Fibroblast of peridontal ligament (primary cell): ENCODE measurements at regions not wholly inside any gene's neighbourhood (a gene's known extent, or its start where the extent isn't known, plus 50 kb on each side); places are given as distances from the start of the nearest gene placed in this dataset.
"Not testable (repeated sequence)": the region's sequence is repeated elsewhere in the genome, so short reads cannot be mapped to it uniquely, and the experiment has no call there.

Experiments
- DNase-seq: peaks from one replicate; pipeline ENCODE4 v3.0.0-alpha.2; 2010; ENCODE audit errors: extremely low read depth

DNA sequence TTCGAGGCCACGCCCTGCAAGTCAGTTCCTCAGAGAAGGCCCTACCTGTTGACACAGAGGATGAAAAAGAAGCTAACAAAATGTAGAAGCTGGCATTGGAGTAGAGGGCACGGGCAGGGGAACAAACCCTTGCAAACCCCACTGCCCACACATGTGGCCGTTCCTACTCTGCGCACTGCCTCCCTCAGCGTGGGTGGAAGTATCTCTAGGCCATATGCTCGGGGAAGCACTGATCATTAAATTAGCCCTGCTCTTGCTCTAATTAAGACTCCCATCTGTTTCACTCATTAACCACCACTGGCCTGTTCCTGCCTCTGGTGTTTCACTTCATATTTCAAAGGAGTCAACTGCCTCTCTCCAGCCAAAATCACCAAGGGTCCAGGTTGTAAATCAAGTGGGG lies 201.2 kb upstream of the SFSWAP start:
- DNase-seq = no peak

DNA sequence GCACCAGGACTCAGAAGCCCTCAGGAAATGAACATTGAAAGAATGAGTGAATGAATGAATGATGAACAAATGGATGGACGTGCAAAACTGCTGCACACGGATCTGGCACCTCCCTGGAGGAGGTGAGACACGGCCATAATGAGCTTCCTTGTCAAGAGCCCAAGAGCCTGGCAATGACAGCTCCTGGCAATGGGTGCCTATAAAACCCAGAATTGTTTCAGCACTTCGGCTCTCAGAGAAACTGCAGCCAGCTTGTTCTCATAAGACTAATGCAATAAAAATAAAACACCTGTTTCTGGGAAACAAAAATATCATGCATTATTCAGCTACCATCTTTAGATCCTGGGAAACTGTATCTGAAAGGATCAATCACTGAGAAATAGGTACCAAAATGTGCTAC lies 200.5 kb upstream of the SFSWAP start:
- no peak for DNase-seq

DNA sequence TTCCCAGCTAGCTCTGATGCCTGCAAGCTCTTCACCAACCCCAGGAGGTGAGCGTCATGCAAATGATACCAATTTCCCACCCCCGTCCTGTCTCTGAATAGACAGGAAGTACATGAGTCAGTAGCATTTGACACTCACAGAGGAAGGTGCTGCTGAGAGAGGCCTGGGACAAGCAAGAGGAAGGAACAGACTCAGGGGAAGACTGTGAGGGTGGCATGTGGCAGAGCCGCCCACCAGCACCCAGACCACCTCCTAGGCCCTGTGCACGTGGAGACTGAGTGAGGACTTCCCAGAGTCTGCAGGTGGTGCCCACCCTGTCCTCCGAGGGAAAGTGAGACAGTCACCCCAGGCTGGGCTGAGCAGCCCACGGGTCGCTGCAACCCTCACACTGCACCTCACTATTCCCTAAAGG lies 199.5 kb upstream of the SFSWAP start:
- DNase-seq = no peak

DNA sequence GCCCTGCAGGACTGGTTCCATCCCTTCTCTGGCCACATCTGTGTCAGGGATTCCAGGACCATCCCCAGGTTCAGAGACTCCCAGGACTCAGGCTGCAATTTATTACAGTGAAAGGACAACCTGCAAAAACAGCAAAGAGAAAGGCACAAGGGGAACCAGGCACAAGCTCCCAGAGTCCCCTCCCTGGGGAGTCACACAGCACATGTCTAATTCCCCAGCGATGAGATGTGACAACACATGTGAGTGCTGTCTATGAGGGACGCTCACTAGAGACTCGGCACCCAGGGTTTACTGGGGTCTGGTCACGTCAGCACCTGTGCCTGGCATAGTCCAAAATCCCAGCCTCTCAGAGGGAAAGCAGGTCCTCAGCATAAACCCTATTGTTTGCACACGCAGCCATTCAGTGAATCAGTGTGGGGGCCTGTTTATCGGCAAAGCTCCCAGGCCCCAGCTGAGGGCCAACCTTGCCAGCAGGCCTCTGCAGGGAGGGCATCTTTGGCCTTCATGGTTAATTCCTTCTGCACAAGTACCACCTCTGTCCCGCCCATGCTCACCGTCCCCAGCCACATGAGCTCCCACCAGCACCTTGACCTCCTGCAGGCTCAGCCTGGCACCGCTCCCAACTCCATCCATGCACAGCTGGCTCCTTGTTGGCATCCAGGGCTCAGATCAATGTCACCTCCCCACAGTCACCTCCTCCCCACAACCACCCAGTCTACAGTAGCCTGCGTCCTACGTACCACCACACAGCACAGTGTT lies 198.9 kb upstream of the SFSWAP start:
- no peak for DNase-seq

DNA sequence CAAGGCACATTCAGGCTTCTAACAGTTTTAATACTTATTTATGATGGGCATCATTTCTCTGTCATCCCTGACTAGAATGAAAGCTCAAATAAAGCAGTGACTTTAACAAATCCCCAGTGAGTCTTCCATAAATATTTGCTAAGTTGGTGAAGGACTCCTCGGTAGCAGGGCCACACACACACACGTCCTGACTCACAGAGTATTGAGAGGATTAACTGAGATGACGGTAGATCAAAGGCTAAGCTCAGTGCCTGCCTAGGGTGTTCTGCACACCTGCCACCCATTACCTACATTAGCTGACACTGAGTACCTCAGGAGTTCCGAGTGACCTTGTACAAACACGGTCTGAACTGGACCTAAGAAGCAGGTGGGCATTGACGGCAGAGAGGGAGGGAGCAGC lies 197.3 kb upstream of the SFSWAP start:
- DNase-seq = no peak

DNA sequence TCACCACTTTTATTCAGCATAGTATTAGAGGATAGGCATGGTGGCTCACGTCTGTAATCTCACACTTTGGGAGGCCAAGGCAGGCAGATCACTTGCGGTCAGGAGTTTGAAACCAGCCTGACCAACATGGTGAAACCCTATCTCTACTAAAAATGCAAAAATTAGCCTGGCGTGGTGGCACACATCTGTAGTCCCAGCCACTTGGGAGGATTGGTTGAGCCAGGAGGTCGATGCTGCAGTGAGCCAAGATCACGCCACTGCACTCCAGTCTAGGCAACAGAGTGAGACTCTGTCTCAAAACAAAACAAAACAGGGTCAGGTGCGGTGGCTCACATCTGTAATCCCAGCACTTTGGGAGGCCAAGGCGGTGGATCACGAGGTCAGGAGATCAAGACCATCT lies 190.3 kb upstream of the SFSWAP start:
- DNase-seq = not testable (repeated sequence)

DNA sequence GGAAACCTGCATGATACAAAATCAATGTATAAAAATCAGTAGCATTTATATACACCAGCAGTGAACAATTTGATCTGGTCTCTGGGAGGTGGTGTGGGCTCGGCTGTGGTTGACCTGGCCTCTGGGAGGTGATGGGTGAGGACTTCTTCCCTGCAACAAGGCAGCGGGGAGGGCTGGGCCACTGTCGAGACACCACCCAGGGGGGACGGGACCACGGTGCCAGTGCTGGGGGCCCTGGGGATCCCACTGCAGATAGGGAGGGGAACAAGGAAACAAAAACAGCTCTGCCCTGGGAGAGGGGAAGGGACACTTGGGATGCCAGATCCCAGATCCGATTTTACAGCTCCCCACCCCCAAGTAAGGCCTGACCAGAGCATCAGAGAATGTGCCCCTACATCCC lies 189.6 kb upstream of the SFSWAP start:
- DNase-seq = no peak

DNA sequence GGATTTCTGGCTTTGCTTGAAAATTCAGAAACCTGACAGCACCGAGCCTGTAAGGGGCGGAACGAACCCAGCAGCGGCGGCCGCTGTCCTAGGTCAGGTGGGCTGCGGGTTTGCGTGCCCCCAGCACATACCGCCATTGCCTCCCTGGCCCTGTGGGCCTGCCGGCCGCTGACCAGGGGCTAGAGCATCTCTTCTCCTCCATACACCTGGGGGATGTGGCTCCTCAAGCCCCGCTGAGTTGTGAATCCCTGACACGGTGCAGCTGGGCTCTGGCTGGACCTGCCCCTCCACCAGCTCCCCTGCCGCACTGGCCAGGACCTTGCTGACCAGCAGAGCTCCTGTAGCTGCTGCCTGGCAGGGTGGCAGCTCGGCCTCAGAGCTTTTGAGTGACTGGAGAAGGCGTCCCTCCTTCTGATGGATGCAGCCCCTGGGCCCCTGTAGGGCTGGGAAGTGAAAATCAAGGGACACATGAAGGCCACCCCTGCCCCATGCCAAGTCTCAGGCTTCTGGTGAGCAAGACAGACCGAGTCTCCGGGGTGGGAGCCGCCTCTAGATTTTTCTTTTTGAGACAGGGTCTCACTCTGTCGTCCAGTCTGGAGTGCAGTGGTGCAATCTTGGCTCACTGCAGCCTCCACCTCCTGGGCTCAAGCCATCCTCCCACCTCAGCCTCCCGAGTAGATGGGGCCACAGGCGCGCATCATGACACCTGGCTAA lies 184.9 kb upstream of the SFSWAP start:
- DNase-seq = no peak

DNA sequence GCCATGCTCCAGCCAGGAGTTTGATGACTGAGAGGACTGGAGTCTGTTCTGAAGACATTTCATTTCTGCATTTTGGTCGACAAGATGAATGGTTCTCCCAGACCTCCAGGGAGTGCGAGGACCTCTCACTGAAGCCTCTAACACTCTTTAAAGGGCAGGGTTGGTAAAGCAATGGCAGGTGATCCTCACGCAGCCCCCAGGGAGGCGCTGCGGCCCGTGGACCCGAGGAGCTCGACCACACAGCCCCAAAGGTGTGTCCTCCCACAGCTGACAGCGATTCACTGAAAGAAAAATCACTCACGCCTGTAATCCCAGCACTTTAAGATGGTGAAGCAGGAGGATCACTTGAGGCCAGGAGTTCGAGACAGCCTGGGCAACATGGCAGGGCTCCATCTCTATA lies 183.8 kb upstream of the SFSWAP start:
- no peak for DNase-seq

DNA sequence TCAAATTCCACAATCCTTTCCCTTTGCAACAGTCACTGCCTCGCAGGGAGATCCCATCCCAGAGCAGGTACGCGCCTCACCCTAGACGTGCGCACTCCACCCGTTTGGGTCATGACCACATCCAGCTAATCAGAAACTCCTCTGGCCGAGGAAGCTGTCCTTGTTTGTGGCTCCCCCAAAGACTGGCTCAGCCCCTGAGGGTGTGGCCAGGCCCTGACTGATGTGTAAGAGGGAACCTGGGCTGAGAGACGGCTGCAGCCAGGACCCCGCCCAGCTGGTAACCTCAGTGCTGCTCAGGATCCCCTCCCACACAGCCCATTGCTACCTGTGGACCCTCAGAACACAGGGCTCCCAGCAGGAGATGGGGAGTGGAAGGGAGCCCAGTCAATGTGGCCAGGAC lies 183.2 kb upstream of the SFSWAP start:
- DNase-seq = no peak

DNA sequence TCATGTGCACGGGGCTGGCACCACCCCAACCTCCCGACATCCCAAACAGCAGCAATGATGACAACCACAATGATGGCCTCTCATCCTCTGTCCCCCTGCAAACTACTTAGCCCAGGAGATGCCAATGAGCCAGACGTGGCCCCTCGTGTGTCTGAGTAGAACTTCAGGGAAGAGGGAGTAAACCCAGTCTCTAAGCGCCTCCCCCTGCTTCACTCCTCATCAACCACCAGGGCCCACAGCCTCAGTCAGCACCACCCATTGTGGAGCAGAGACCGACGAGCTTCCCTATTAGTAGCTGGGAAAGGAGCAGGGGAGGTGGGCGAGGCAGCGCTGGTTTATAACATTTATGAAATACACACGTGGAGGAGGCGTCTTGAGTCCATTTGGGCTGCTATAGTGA lies 182.7 kb upstream of the SFSWAP start:
- no peak for DNase-seq

DNA sequence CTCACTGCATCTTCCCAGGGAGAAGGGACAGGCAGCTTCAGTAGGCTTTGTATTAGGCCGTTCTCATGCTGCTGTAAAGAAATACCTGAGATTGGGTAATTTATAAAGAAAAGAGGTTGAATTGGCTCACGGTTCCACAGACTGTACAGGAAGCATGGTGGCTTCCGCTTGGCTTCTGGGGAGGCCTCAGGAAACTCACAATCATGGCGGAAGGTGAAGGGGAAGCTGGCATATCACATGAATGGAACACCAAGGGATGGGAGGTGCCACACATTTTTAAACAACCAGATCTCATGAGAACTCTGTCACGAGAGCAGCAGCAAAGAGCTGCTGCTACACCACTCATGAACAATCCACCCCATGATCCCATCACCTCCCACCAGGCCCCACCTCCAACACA lies 182.2 kb upstream of the SFSWAP start:
- no peak for DNase-seq

DNA sequence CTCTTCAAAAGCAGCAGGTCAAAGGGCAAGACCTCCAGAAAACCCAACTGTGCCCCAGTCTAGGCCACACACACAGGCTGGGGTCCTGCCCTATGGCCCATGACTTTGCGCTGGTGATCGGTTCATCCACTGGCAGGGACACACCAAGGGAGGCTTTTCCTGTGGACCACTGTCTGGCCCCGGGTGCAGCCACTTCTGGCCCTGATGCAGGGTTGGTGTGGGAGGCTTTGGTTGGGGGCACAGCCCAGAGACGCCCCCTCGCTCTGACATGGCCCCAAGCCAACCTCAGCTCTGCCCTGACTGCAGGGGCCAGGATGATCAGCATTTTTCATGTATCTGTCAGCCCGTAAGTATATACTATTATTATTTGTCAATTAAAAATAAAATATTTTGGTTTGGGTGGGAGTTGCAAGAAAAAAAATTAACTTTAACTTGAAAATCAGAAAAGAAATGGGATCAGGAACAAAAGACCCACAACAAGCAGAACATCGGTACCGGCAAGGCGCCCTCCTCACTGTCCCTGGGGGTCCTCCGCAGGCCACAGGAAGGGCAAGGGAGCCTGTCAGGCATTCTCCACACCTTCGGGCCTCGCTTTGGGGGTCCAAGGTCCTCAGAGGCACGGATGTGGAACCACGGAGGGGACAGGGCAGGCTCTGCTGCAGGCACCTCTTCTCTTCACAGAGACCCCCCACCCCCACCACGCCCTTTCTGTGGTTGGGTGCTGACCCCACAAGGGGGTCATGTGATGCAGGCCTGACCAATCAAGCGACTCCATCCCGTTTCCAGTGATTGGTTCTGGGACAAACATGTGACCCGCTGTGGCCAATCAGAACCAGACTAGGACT lies 181.5 kb upstream of the SFSWAP start:
- no peak for DNase-seq

DNA sequence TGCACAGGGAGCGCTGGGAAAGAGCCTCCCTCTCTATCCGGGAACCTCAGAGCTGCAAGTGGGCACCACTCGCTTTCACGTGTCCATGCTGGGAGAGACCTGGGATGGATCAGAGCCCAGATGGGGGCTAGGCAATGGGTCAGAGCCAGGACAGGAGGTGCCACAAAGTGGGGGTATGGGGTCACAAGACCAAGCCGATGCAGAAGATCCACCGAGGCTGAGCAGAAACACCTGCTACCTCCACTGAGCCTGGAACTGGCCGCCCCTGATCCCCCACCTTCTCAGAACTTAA lies 180.9 kb upstream of the SFSWAP start:
- DNase-seq = no peak

DNA sequence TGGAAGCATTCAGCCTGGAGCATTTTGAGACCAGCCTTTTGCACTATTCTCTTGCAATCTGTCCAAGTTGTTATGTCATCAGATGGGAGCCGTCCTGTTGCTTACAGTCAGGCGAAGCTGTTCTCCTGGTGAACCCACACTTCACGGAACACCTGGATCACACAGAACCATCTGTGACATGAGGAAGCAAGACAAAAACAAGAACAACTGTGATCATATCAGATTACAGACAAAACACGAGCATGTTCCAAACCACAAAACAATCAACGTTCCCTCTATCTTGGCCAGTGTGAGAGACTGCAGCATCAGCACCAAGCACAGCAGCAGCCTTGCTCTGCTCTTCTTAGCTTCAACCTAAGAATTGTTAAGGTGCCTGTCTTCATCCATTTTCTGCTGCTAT lies 180.5 kb upstream of the SFSWAP start:
- DNase-seq = no peak

DNA sequence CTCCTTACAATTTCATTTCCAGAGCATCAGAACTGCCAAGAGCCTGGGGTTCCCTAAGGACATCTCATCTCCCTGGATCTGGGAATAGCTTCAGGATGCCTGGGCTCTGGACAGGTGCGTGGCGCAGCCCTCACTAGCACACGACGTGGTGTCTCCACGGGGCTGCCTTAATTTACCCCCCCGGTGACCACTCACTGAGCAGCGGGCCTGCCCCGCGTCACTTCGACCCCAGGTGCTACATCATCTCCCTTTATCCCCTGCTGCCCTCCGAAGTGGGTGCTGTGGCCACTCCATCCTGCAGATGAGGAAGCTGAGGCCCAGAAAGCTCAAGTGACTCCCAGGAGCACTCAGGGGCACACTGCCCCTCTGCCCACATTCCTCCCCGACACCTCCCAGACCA lies 177.8 kb upstream of the SFSWAP start:
- DNase-seq = no peak

DNA sequence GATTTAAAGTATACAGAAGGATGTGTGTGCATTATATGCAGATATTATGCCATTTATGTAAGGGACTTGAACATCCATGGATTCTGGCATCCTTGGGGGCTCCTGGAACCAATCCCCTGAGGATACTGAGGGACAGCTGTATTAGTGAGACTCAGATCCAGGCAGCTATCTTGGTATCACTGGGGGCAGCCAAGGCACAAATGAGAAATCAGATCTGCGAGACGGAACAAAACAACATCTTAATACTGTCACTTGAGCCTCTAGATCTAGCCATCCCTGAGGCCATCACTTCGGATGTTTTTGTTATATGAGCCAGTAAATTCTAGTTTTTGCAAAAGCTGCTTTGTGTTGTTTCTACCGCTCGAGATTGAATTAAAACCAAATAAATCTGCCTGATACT lies 175.1 kb upstream of the SFSWAP start:
- DNase-seq = no peak

DNA sequence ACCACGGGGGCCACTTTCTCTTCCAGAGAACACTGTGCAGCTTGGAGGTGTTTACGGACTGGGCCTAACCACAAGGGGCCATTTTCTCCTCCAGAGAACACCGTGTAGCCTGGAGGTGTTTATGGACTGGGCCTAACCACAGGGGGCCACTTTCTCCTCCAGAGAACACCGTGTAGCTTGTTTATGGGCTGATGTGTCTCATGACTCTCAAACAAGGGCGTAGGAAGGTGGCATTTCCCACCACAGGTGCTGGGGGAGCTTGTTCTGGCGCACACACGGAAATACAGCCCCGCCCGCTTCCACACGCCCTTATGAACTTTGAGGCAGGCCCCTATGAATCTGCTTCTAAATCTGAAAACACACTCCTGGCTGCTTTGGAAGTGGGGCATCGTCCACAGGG lies 174.6 kb upstream of the SFSWAP start:
- DNase-seq = no peak

DNA sequence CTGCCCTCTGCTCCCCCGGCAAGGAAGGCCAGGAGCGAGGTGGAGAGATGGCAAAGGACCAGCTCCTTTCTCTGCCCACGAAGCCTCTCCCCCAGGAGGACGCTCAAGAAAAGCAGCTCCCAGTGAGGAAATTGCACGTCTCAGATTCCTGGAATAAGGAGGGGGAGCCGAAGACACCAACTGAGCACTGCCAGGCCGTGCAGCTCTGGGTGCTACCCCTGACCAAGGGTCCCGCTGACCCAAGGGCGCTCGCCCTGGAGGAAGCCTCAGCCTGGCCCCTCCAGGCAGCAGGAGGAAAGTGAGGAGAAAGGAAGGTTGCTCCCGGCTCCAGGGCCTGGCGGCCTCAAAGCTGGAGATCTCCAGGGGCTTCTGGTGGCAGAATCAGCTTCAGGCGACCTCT lies 174.1 kb upstream of the SFSWAP start:
- no peak for DNase-seq

DNA sequence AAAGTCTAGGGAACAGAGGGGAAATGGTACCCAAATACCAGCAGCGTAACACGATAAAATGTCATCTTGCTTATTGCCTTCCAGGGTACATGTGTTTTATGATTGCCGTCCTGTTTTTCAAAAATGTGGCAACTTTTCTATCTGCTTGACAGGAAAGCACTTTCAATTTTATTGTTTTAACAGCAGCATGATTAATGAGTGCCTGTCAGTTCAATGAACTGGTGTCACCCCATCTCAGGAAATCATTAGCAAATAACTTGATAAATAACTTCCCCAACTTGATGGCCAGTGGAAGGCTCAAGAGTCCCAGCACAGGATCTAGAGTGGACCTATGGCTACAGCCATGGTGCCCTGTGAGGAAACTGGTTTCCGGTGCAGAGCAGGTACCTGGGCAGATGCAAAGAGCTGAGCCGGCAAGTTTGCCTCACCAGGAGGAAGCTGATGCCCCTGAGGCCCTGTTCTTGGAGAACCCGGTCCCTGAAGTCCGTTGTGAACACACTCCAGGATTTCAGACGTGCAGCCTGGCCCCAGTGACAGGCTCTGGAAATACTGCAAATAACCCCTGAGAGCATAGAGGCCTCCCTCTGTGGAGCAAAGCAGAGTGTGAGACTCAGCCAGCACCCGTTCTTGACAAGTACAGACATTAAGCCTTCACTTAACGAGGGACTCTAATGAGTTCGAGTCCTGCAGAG lies 173.5 kb upstream of the SFSWAP start:
- no peak for DNase-seq

DNA sequence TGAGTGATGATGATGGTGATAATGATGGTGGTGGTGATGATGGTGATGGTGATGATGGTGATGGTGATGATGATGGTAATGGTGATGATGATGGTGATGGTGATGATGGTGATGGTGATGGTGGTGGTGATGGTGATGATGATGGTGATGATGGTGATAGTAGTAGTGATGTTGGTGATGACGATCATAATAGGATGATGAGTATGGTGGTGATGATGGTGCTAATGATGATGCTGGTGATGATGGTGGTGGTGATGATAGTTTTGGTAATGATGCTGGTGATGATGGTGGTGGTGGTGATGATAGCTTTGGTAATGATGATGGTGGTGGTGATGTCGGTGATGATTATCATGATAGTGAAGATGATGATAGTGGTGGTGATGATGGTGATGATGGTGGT lies 171.5 kb upstream of the SFSWAP start:
- no peak for DNase-seq

DNA sequence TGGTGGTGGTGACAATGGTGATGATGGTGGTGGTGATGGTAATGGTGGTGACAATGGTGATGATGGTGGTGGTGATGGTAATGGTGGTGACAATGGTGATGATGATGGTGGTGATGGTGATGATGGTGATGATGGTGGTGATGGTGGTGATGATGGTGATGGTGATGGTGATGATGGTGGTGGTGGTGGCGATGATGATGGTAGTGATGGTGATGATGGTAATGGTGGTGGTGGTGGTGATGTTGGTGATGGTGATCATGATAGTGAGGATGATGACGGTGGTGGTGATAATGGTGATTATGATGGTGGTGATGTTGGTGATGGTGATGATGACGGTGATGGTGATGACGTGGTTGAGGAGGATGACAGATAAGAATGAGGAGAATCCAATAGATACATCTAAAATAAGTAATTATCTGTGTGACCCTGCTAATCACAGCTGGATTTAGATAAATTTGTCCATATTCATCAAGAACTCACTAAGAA lies 170.7 kb upstream of the SFSWAP start:
- no peak for DNase-seq
